ENCODE measurements at regions not wholly inside any gene's neighbourhood (a gene's known extent, or its start where the extent isn't known, plus 50 kb on each side); places are given as distances from the start of the nearest gene placed in this dataset.

GRCh38 chr9:91122755-91123154 is 239.0 kb downstream of the AUH start:
- no peak for TF ChIP-seq CTCF (IDR thresholded peaks at IDR 0.05; ENCODE audit: insufficient read depth, low read depth, low read length)
- TF ChIP-seq EZH2 (IDR thresholded peaks at IDR 0.05; ENCODE audit: insufficient read depth, low read length) = no peak

All from astrocyte (in vitro differentiated cells and primary cell).